ENCODE measurements at regions not wholly inside any gene's neighbourhood (a gene's known extent, or its start where the extent isn't known, plus 50 kb on each side); places are given as distances from the start of the nearest gene placed in this dataset.

- DNase-seq, result no peak
Measured at GRCh38 chr2:16870491-16871076, 204.9 kb upstream of the CYRIA start.

GRCh38 chr2:16869711-16870110 is 204.1 kb upstream of the CYRIA start:
- no peak for DNase-seq

GRCh38 chr2:16862471-16862870 is 196.8 kb upstream of the CYRIA start:
- no peak for DNase-seq

GRCh38 chr2:16861530-16861929 is 195.9 kb upstream of the CYRIA start:
- no peak for DNase-seq

GRCh38 chr2:16861111-16861510 is 195.5 kb upstream of the CYRIA start:
- DNase-seq, result no peak

GRCh38 chr2:16860627-16861026 is 195.0 kb upstream of the CYRIA start:
- DNase-seq, result no peak

GRCh38 chr2:16855183-16855582 is 189.5 kb upstream of the CYRIA start:
- no peak for DNase-seq

- no peak for DNase-seq
Measured at GRCh38 chr2:16853088-16853487, 187.5 kb upstream of the CYRIA start.

GRCh38 chr2:16852651-16853050 is 187.0 kb upstream of the CYRIA start:
- DNase-seq, result no peak

GRCh38 chr2:16851126-16851525 is 185.5 kb upstream of the CYRIA start:
- no peak for DNase-seq

GRCh38 chr2:16840496-16841172 is 175.0 kb upstream of the CYRIA start:
- no peak for DNase-seq

- DNase-seq, result no peak
Measured at GRCh38 chr2:16832910-16833309, 167.3 kb upstream of the CYRIA start.

GRCh38 chr2:16828828-16829160 is 163.2 kb upstream of the CYRIA start:
- DNase-seq, result no peak

- no peak for DNase-seq
Measured at GRCh38 chr2:16828044-16828827, 162.6 kb upstream of the CYRIA start.

- DNase-seq, result no peak
Measured at GRCh38 chr2:16824472-16824871, 158.8 kb upstream of the CYRIA start.

GRCh38 chr2:16821692-16822091 is 156.1 kb upstream of the CYRIA start:
- DNase-seq, result no peak

- no peak for DNase-seq
Measured at GRCh38 chr2:16818203-16818556, 152.5 kb upstream of the CYRIA start.

GRCh38 chr2:16817305-16818202 is 151.9 kb upstream of the CYRIA start:
- no peak for DNase-seq

- DNase-seq, result no peak
Measured at GRCh38 chr2:16816522-16816921, 150.9 kb upstream of the CYRIA start.

GRCh38 chr2:16816016-16816415 is 150.4 kb upstream of the CYRIA start:
- DNase-seq, result no peak

- no peak for DNase-seq
Measured at GRCh38 chr2:16813593-16813992, 148.0 kb upstream of the CYRIA start.

GRCh38 chr2:16798472-16798871 is 132.8 kb upstream of the CYRIA start:
- no peak for DNase-seq

GRCh38 chr2:16791496-16791895 is 125.9 kb upstream of the CYRIA start:
- no peak for DNase-seq

All from effector CD4-positive, alpha-beta T cell (primary cell).